ENCODE measurements at regions not wholly inside any gene's neighbourhood (a gene's known extent, or its start where the extent isn't known, plus 50 kb on each side); places are given as distances from the start of the nearest gene placed in this dataset.

DNA sequence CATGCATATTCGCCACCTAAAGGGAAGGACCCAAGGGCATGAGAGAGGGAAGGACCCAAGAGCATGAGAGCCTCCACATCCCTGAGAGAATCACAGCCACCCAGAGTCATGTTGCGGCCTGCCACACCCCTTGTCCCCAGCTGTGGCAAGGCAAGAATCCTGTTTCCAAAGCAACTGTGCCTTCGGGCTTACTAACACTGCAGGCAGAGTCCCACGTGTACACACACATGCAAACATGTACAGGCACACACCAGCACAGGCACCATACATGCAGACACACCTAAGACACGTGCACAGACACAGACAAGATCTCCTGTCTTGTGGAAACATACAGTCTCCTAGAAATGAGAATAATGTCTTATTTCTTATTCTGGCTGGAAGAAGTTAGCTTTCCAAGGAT, 92.4 kb upstream of the CDYL2 start:
- Mint-ChIP-seq H3K9me3 (peaks cover 0 to 3% of the 10 kb centered on the region in 2 experiments; a peak in 2 of 5 replicates), H3K4me1 (peaks cover 0 to 4% of the 10 kb centered on the region in 2 experiments; a peak in 1 of 4 replicates), H3K27ac (no peak overlapping the region; a peak in 1 of 7 replicates), H3K36me3 (ENCODE audit: insufficient read depth in 1 of 3, low read depth in 3 of 3) (no peaks in the 10 kb centered on the region), H3K27me3 (ENCODE audit: low read depth) (no peaks in the 10 kb centered on the region; the same call in 1 of the 2 replicates), H3K4me3 (no peak overlapping the region)
- TF ChIP-seq, protein P1, sequence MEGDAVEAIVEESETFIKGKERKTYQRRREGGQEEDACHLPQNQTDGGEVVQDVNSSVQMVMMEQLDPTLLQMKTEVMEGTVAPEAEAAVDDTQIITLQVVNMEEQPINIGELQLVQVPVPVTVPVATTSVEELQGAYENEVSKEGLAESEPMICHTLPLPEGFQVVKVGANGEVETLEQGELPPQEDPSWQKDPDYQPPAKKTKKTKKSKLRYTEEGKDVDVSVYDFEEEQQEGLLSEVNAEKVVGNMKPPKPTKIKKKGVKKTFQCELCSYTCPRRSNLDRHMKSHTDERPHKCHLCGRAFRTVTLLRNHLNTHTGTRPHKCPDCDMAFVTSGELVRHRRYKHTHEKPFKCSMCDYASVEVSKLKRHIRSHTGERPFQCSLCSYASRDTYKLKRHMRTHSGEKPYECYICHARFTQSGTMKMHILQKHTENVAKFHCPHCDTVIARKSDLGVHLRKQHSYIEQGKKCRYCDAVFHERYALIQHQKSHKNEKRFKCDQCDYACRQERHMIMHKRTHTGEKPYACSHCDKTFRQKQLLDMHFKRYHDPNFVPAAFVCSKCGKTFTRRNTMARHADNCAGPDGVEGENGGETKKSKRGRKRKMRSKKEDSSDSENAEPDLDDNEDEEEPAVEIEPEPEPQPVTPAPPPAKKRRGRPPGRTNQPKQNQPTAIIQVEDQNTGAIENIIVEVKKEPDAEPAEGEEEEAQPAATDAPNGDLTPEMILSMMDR (conservative IDR thresholded peaks at IDR 0.05): no peak
- H2AFZ ChIP-seq (ENCODE audit: low read length): no peak overlapping the region
- H2AK5ac ChIP-seq (ENCODE audit: insufficient read length, low read length): no peak overlapping the region
- no peak overlapping the region for H4K5ac ChIP-seq (ENCODE audit: insufficient read length, low read depth, low read length)
- no peak overlapping the region for H3K56ac ChIP-seq (ENCODE audit: insufficient read length, low read depth, low read length)
- no peak overlapping the region for H4K8ac ChIP-seq (replicated peaks; ENCODE audit: insufficient read length, low read depth, low read length)
- H2BK5ac ChIP-seq (ENCODE audit: insufficient read length, low read length): no peak overlapping the region
- no peak overlapping the region for H2BK120ac ChIP-seq (ENCODE audit: low read depth, low read length, poor library complexity, severe bottlenecking)
- no peak overlapping the region for H3K27ac ChIP-seq (ENCODE audit: insufficient read length, low read depth, low read length)
- no peaks in the 10 kb centered on the region for H3K27me3 ChIP-seq (ENCODE audit: insufficient read depth, low read length)
- no peak overlapping the region for H3K14ac ChIP-seq (ENCODE audit: insufficient read depth, low read length)
- H3K4me2 ChIP-seq (ENCODE audit: insufficient read depth, insufficient read length, low read length): no peak overlapping the region
- H3T11ph ChIP-seq (ENCODE audit: low read length): no peak overlapping the region
- no peak overlapping the region for H3K9ac ChIP-seq (ENCODE audit: extremely low read depth, insufficient read length, low read length)
- H3K23ac ChIP-seq (ENCODE audit: insufficient read length, low read depth, low read length): no peak overlapping the region
- DNase-seq: no peak
- H3K4ac ChIP-seq (ENCODE audit: low read depth, low read length): no peak overlapping the region
- H4K20me1 ChIP-seq (ENCODE audit: control insufficient read depth, insufficient read depth, insufficient read length): no peaks in the 10 kb centered on the region
- no peak overlapping the region for H2BK15ac ChIP-seq (ENCODE audit: low read depth, low read length)
- no peaks in the 10 kb centered on the region for H3K9me3 ChIP-seq (ENCODE audit: control insufficient read depth, low read depth, low read length)
- H3K23me2 ChIP-seq (ENCODE audit: insufficient read length, low read depth, low read length, poor library complexity, severe bottlenecking): no peaks in the 10 kb centered on the region
- H2BK12ac ChIP-seq (ENCODE audit: insufficient read length, low read depth, low read length): no peak overlapping the region
- no peak overlapping the region for H4K91ac ChIP-seq (ENCODE audit: insufficient read length, low read depth, low read length)
- H2BK20ac ChIP-seq (ENCODE audit: low read depth, low read length, poor library complexity, severe bottlenecking): no peak overlapping the region
- H3K79me1 ChIP-seq (ENCODE audit: insufficient read depth, low read depth, low read length, poor library complexity, severe bottlenecking): no peaks in the 10 kb centered on the region
- H3K4me1 ChIP-seq (ENCODE audit: insufficient read depth, low read length): no peaks in the 10 kb centered on the region
- WGBS (ENCODE audit: extremely low coverage, insufficient read length, low lambda C conversion rate): no CpG with 5 or more reads among the region's 5 CpGs
- H3K79me2 ChIP-seq (ENCODE audit: insufficient read depth, low read length): no peaks in the 10 kb centered on the region
- H3K18ac ChIP-seq (ENCODE audit: insufficient read length, low read depth, low read length): no peak overlapping the region
